Mucosa of descending colon (tissue), 3 donors: ENCODE measurements at regions not wholly inside any gene's neighbourhood (a gene's known extent, or its start where the extent isn't known, plus 50 kb on each side); places are given as distances from the start of the nearest gene placed in this dataset.
A peak's percentile ranks its signal among the peaks of the same experiment; 100 is the strongest.

Experiments
- ATAC-seq: fragments of 200-7000 bp; cut with Tn5 transposase; one replicate; pipeline ENCODE4 v1.9.1; 2020; ENCODE audit warnings: mild to moderate bottlenecking, moderate library complexity
- DNase-seq, 3 donors: peaks; one replicate each; pipeline ENCODE4 v3.0.0-alpha.2; 2020
- H3K36me3 ChIP-seq: fragments of 200-600 bp; one replicate; pipeline ENCODE4 v1.8.0; 2021; ENCODE audit warnings: low read depth, mild to moderate bottlenecking
- H3K4me1 ChIP-seq: fragments of 200-600 bp; one replicate; pipeline ENCODE4 v1.8.0; 2021; ENCODE audit warnings: low read depth, mild to moderate bottlenecking
- H3K4me3 ChIP-seq: fragments of 200-600 bp; one replicate; pipeline ENCODE4 v1.8.0; 2021; ENCODE audit warnings: mild to moderate bottlenecking
- H3K9me3 ChIP-seq: fragments of 200-600 bp; one replicate; pipeline ENCODE4 v1.8.0; 2021; ENCODE audit warnings: mild to moderate bottlenecking
- CTCF ChIP-seq: fragments of 200-600 bp; IDR thresholded peaks from one replicate; pipeline ENCODE4 v1.8.0; 2022; ENCODE audit warnings: antibody characterized with exemption, mild to moderate bottlenecking
- intact Hi-C, 2 donors: fragments of 100-400 bp; cut with DNase I in 1 of 2; cut with micrococcal nuclease in 1 of 2; formaldehyde crosslinking; loops; one replicate each; pipeline versions ENCODE4 v1.11.0 to v1.11.1; 2022; cut with DNase I, micrococcal nuclease
- donor health status: DM: no; HTN: no; CAD: no; lungs with moderate emphysema.
- donor health status: DM: no; HTN: no; CAD: no.
- donor health status: DM: no; HTN: yes; CAD: no.

- intact Hi-C loops = no loop called here
- Histone ChIP-seq H3K9me3 (no peaks in the 10 kb centered on the region), H3K4me3 (no peak overlapping the region), H3K4me1 (no peaks in the 10 kb centered on the region), H3K36me3 (no peaks in the 10 kb centered on the region)
- DNase-seq (no peak), ATAC-seq (no peak)
- TF ChIP-seq CTCF = no peak
Measured at GRCh38 chr5:142421621-142422397, 97.0 kb upstream of the SPRY4 start.

GRCh38 chr5:142421228-142421617, 96.4 kb upstream of the SPRY4 start:
- peak; percentile 81 for ATAC-seq
- no peak for TF ChIP-seq CTCF

GRCh38 chr5:142420561-142421227, 95.9 kb upstream of the SPRY4 start:
- H3K4me1 ChIP-seq = no peaks in the 10 kb centered on the region
- intact Hi-C loops = no loop called here
- TF ChIP-seq CTCF = no peak
- DNase-seq = no peak
- H3K9me3 ChIP-seq = no peaks in the 10 kb centered on the region
- ATAC-seq = peak; percentile 67
- H3K4me3 ChIP-seq = no peak overlapping the region
- H3K36me3 ChIP-seq = no peaks in the 10 kb centered on the region

More at GRCh38 chr5:142421228-142421617, 96.4 kb upstream of the SPRY4 start:
- Histone ChIP-seq H3K9me3 (no peaks in the 10 kb centered on the region), H3K4me1 (no peaks in the 10 kb centered on the region), H3K4me3 (no peak overlapping the region), H3K36me3 (no peaks in the 10 kb centered on the region)
- DNase-seq = peak in 1 of 3 donors; percentile 74
- intact Hi-C loops = no loop called here

- Histone ChIP-seq H3K4me1 (no peaks in the 10 kb centered on the region), H3K4me3 (no peak overlapping the region), H3K9me3 (no peaks in the 10 kb centered on the region), H3K36me3 (no peaks in the 10 kb centered on the region)
- ATAC-seq = no peak
- intact Hi-C loops = no loop called here
- no peak for DNase-seq
- TF ChIP-seq CTCF = no peak
Measured at GRCh38 chr5:142412581-142412980, 87.8 kb upstream of the SPRY4 start.

GRCh38 chr5:142411656-142412425, 87.0 kb upstream of the SPRY4 start:
- no peak for TF ChIP-seq CTCF
- DNase-seq = no peak
- Histone ChIP-seq H3K4me3 (no peak overlapping the region), H3K36me3 (no peaks in the 10 kb centered on the region), H3K9me3 (no peaks in the 10 kb centered on the region), H3K4me1 (no peaks in the 10 kb centered on the region)
- ATAC-seq = no peak
- intact Hi-C loops = no loop called here
